ENCODE measurements at regions not wholly inside any gene's neighbourhood (a gene's known extent, or its start where the extent isn't known, plus 50 kb on each side); places are given as distances from the start of the nearest gene placed in this dataset.

GRCh38 chr9:107389617-107390071 lies 99.9 kb downstream of the KLF4 start:
- Histone ChIP-seq H3K27me3 (ENCODE audit: insufficient read depth, low read length) (no peaks in the 10 kb centered on the region), H3K27ac (ENCODE audit: low read depth, low read length) (no peak overlapping the region), H4K20me1 (ENCODE audit: insufficient read depth, low read length) (no peaks in the 10 kb centered on the region), H3K79me2 (ENCODE audit: insufficient read depth, low read length) (no peaks in the 10 kb centered on the region), H3K4me1 (ENCODE audit: insufficient read depth, low read length) (no peaks in the 10 kb centered on the region), H3K36me3 (ENCODE audit: insufficient read depth, low read length) (no peaks in the 10 kb centered on the region), H3K4me3 (ENCODE audit: insufficient read depth, low read depth, low read length) (no peak overlapping the region), H3K9ac (ENCODE audit: low read length) (no peak overlapping the region), H3K4me2 (ENCODE audit: low read length) (no peak overlapping the region), H3K9me3 (ENCODE audit: insufficient read depth, low read depth, low read length) (no peaks in the 10 kb centered on the region), H2AFZ (ENCODE audit: low read depth, low read length) (no peak overlapping the region)
- no peaks in the 10 kb centered on the region for H3K9me3 Mint-ChIP-seq (ENCODE audit: unreplicated experiment)
- H3K4me1 Mint-ChIP-seq (ENCODE audit: low read depth, unreplicated experiment), result peaks cover 7% of the 10 kb centered on the region
- H3K4me3 Mint-ChIP-seq (ENCODE audit: unreplicated experiment), result no peak overlapping the region
- FAIRE-seq (no peak), DNase-seq (ENCODE audit: low read depth) (no peak)
- TF ChIP-seq CTCF (IDR thresholded peaks at IDR 0.05; ENCODE audit: insufficient read depth, low read depth, low read length) (no peak), EZH2 (IDR thresholded peaks at IDR 0.05; ENCODE audit: insufficient read depth, low read length) (no peak)
- H3K36me3 Mint-ChIP-seq (ENCODE audit: low read depth, unreplicated experiment), result peaks cover 2% of the 10 kb centered on the region
- H3K27me3 Mint-ChIP-seq (ENCODE audit: low read depth, unreplicated experiment), result peaks cover 40% of the 10 kb centered on the region
- no peak overlapping the region for H3K27ac Mint-ChIP-seq (ENCODE audit: unreplicated experiment)

GRCh38 chr9:107388890-107389289 lies 100.7 kb downstream of the KLF4 start:
- Histone ChIP-seq H3K4me2 (ENCODE audit: low read length) (no peak overlapping the region), H4K20me1 (ENCODE audit: insufficient read depth, low read length) (no peaks in the 10 kb centered on the region), H3K79me2 (ENCODE audit: insufficient read depth, low read length) (no peaks in the 10 kb centered on the region), H3K27ac (ENCODE audit: low read depth, low read length) (no peak overlapping the region), H3K9ac (ENCODE audit: low read length) (no peak overlapping the region), H3K36me3 (ENCODE audit: insufficient read depth, low read length) (no peaks in the 10 kb centered on the region), H3K9me3 (ENCODE audit: insufficient read depth, low read depth, low read length) (no peaks in the 10 kb centered on the region), H2AFZ (ENCODE audit: low read depth, low read length) (no peak overlapping the region), H3K27me3 (ENCODE audit: insufficient read depth, low read length) (no peaks in the 10 kb centered on the region), H3K4me3 (ENCODE audit: insufficient read depth, low read depth, low read length) (no peak overlapping the region), H3K4me1 (ENCODE audit: insufficient read depth, low read length) (no peaks in the 10 kb centered on the region)
- Mint-ChIP-seq H3K36me3 (ENCODE audit: low read depth, unreplicated experiment) (peaks cover 2% of the 10 kb centered on the region), H3K9me3 (ENCODE audit: unreplicated experiment) (no peaks in the 10 kb centered on the region), H3K27me3 (ENCODE audit: low read depth, unreplicated experiment) (peaks cover 39% of the 10 kb centered on the region), H3K4me3 (ENCODE audit: unreplicated experiment) (no peak overlapping the region), H3K4me1 (ENCODE audit: low read depth, unreplicated experiment) (peaks cover 7% of the 10 kb centered on the region), H3K27ac (ENCODE audit: unreplicated experiment) (no peak overlapping the region)
- TF ChIP-seq CTCF (IDR thresholded peaks at IDR 0.05; ENCODE audit: insufficient read depth, low read depth, low read length) (no peak), EZH2 (IDR thresholded peaks at IDR 0.05; ENCODE audit: insufficient read depth, low read length) (no peak)
- no peak for DNase-seq (ENCODE audit: low read depth)
- no peak for FAIRE-seq

- Histone ChIP-seq H2AFZ (ENCODE audit: low read depth, low read length) (no peak overlapping the region), H3K4me2 (ENCODE audit: low read length) (no peak overlapping the region), H3K4me3 (ENCODE audit: insufficient read depth, low read depth, low read length) (no peak overlapping the region), H4K20me1 (ENCODE audit: insufficient read depth, low read length) (no peaks in the 10 kb centered on the region), H3K27ac (ENCODE audit: low read depth, low read length) (no peak overlapping the region), H3K9me3 (ENCODE audit: insufficient read depth, low read depth, low read length) (no peaks in the 10 kb centered on the region), H3K27me3 (ENCODE audit: insufficient read depth, low read length) (no peaks in the 10 kb centered on the region), H3K36me3 (ENCODE audit: insufficient read depth, low read length) (no peaks in the 10 kb centered on the region), H3K9ac (ENCODE audit: low read length) (no peak overlapping the region), H3K4me1 (ENCODE audit: insufficient read depth, low read length) (no peaks in the 10 kb centered on the region), H3K79me2 (ENCODE audit: insufficient read depth, low read length) (no peaks in the 10 kb centered on the region)
- Mint-ChIP-seq H3K27me3 (ENCODE audit: low read depth, unreplicated experiment) (peaks cover 32% of the 10 kb centered on the region), H3K9me3 (ENCODE audit: unreplicated experiment) (no peaks in the 10 kb centered on the region), H3K4me3 (ENCODE audit: unreplicated experiment) (no peak overlapping the region), H3K27ac (ENCODE audit: unreplicated experiment) (no peak overlapping the region), H3K36me3 (ENCODE audit: low read depth, unreplicated experiment) (peaks cover 2% of the 10 kb centered on the region), H3K4me1 (ENCODE audit: low read depth, unreplicated experiment) (peaks cover 7% of the 10 kb centered on the region)
- no peak for DNase-seq (ENCODE audit: low read depth)
- FAIRE-seq, result no peak
- TF ChIP-seq CTCF (IDR thresholded peaks at IDR 0.05; ENCODE audit: insufficient read depth, low read depth, low read length) (no peak), EZH2 (IDR thresholded peaks at IDR 0.05; ENCODE audit: insufficient read depth, low read length) (no peak)
Observed at GRCh38 chr9:107387409-107387808, 102.2 kb downstream of the KLF4 start.
